Subcutaneous abdominal adipose tissue (tissue), 5 donors: ENCODE measurements at regions not wholly inside any gene's neighbourhood (a gene's known extent, or its start where the extent isn't known, plus 50 kb on each side); places are given as distances from the start of the nearest gene placed in this dataset.

ENCODE experiments used
- H3K27ac ChIP-seq: one replicate; pipeline ENCODE4 v1.7.0; 2013; ENCODE audit warnings: low read depth, mild to moderate bottlenecking, inconsistent platforms, low read length, moderate library complexity
- H3K27me3 ChIP-seq, 5 donors: one replicate each; pipeline ENCODE4 v1.7.0; 2013; ENCODE audit warnings: low read length in 5 of 5, inconsistent platforms in 1 of 5; ENCODE audit not compliant: control insufficient read depth in 5 of 5, insufficient read depth in 4 of 5
- H3K36me3 ChIP-seq, 5 donors: one replicate each; pipeline ENCODE4 v1.7.0; 2013; ENCODE audit warnings: low read length in 5 of 5; ENCODE audit not compliant: control insufficient read depth in 5 of 5, insufficient read depth in 5 of 5
- H3K4me1 ChIP-seq, 5 donors: one replicate each; pipeline ENCODE4 v1.7.0; 2013; ENCODE audit warnings: low read length in 5 of 5, mild to moderate bottlenecking in 3 of 5, moderate library complexity in 1 of 5; ENCODE audit not compliant: control insufficient read depth in 5 of 5, insufficient read depth in 5 of 5
- H3K4me3 ChIP-seq, 5 donors: one replicate each; pipeline ENCODE4 v1.7.0; 2013; ENCODE audit warnings: low read length in 5 of 5, low read depth in 1 of 5
- H3K9ac ChIP-seq, 5 donors: one replicate each; pipeline ENCODE4 v1.7.0; 2013; ENCODE audit warnings: low read length in 5 of 5, mild to moderate bottlenecking in 4 of 5, moderate library complexity in 3 of 5
- H3K9me3 ChIP-seq, 5 donors: one replicate each; pipeline ENCODE4 v1.7.0; 2013; ENCODE audit warnings: low read length in 5 of 5; ENCODE audit not compliant: control insufficient read depth in 5 of 5
- donor health status: healthy.
- donor health status: healthy.
- donor health status: healthy.
- donor health status: healthy.
- donor health status: healthy.

GRCh38 chr4:175871774-175872405, 59.8 kb upstream of the GPM6A start:
- H3K27me3 ChIP-seq: peaks cover 0 to 2% (median 0%) of the 10 kb centered on the region in 5 donors
- peaks cover 0 to 2% (median 0%) of the 10 kb centered on the region in 5 donors for H3K9me3 ChIP-seq
- no peak overlapping the region for H3K9ac ChIP-seq
- no peaks in the 10 kb centered on the region for H3K36me3 ChIP-seq
- no peak overlapping the region for H3K27ac ChIP-seq
- no peaks in the 10 kb centered on the region for H3K4me1 ChIP-seq
- no peak overlapping the region for H3K4me3 ChIP-seq

- Histone ChIP-seq H3K27me3 (peaks cover 0 to 2% (median 0%) of the 10 kb centered on the region in 5 donors), H3K4me1 (no peaks in the 10 kb centered on the region), H3K27ac (no peak overlapping the region), H3K4me3 (no peak overlapping the region), H3K9me3 (peaks cover 0 to 4% (median 0%) of the 10 kb centered on the region in 5 donors), H3K36me3 (no peaks in the 10 kb centered on the region), H3K9ac (no peak overlapping the region)
Measured at GRCh38 chr4:175873707-175874106, 61.6 kb upstream of the GPM6A start.

- no peak overlapping the region for H3K27ac ChIP-seq
- H3K27me3 ChIP-seq: peaks cover 0 to 2% (median 0%) of the 10 kb centered on the region in 5 donors
- H3K36me3 ChIP-seq: no peaks in the 10 kb centered on the region
- H3K9me3 ChIP-seq: peaks cover 0 to 5% (median 3%) of the 10 kb centered on the region in 5 donors
- no peak overlapping the region for H3K4me3 ChIP-seq
- H3K4me1 ChIP-seq: no peaks in the 10 kb centered on the region
- H3K9ac ChIP-seq: no peak overlapping the region
Measured at GRCh38 chr4:175874306-175874705, 62.2 kb upstream of the GPM6A start.

- no peak overlapping the region for H3K27ac ChIP-seq
- peaks cover 0 to 5% (median 3%) of the 10 kb centered on the region in 5 donors for H3K9me3 ChIP-seq
- no peaks in the 10 kb centered on the region for H3K36me3 ChIP-seq
- no peaks in the 10 kb centered on the region for H3K4me1 ChIP-seq
- H3K4me3 ChIP-seq: no peak overlapping the region
- no peak overlapping the region for H3K9ac ChIP-seq
- peaks cover 0 to 2% (median 0%) of the 10 kb centered on the region in 5 donors for H3K27me3 ChIP-seq
Measured at GRCh38 chr4:175875993-175876771, 64.1 kb upstream of the GPM6A start.

GRCh38 chr4:175882891-175883290, 70.8 kb upstream of the GPM6A start:
- no peaks in the 10 kb centered on the region for H3K4me1 ChIP-seq
- peaks cover 0 to 5% (median 3%) of the 10 kb centered on the region in 5 donors for H3K9me3 ChIP-seq
- H3K4me3 ChIP-seq: no peak overlapping the region
- H3K9ac ChIP-seq: no peak overlapping the region
- no peaks in the 10 kb centered on the region for H3K27me3 ChIP-seq
- H3K36me3 ChIP-seq: no peaks in the 10 kb centered on the region
- H3K27ac ChIP-seq: no peak overlapping the region

- Histone ChIP-seq H3K27me3 (no peaks in the 10 kb centered on the region), H3K36me3 (no peaks in the 10 kb centered on the region), H3K9ac (no peak overlapping the region), H3K9me3 (peaks cover 0 to 2% (median 0%) of the 10 kb centered on the region in 5 donors), H3K4me3 (no peak overlapping the region), H3K4me1 (no peaks in the 10 kb centered on the region), H3K27ac (no peak overlapping the region)
Measured at GRCh38 chr4:175884048-175884447, 72.0 kb upstream of the GPM6A start.

DNA sequence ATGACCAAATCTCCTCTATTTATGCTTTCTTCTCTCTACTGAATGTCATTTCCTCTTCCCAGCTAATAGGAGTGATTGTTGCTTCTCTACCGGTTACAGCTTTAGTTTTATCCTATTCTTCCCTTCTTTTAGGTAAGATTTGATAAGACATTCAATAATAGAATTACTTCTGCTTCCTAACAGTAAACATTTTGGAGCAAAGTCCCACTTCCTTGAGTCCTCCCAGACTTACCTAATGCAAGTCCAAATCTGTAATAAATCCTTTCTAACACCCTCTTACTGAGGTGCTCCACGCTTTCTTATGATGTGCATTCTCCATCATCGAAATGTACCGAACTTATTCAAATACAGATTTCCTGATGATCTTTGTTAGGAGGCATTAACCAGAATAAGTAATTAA, 79.2 kb upstream of the GPM6A start:
- H3K4me3 ChIP-seq: no peak overlapping the region
- H3K9ac ChIP-seq: no peak overlapping the region
- H3K27ac ChIP-seq: no peak overlapping the region
- H3K9me3 ChIP-seq: no peaks in the 10 kb centered on the region
- H3K36me3 ChIP-seq: no peaks in the 10 kb centered on the region
- H3K27me3 ChIP-seq: no peaks in the 10 kb centered on the region
- no peaks in the 10 kb centered on the region for H3K4me1 ChIP-seq

GRCh38 chr4:175891851-175892250, 79.8 kb upstream of the GPM6A start:
- Histone ChIP-seq H3K36me3 (no peaks in the 10 kb centered on the region), H3K4me3 (no peak overlapping the region), H3K9ac (no peak overlapping the region), H3K27ac (no peak overlapping the region), H3K9me3 (no peaks in the 10 kb centered on the region), H3K4me1 (no peaks in the 10 kb centered on the region), H3K27me3 (no peaks in the 10 kb centered on the region)

DNA sequence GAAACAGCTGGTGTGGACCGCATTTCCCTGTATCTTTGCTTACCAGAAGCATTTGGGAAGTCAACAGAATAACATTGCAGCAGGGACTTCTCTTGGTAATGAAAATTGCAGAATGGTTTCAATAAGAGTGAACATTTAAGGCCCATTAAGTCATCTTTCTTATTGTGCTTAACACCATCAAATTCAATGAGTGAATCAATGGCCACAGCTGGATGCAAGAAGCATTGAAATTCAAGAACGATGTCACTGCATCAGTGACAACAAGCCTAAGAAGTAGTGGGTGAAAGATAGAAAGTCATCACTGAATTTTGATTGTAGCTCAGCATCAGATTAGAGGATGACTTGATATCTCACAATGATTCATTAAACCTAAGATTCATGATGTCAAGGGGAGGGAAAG, 93.9 kb upstream of the GPM6A start:
- Histone ChIP-seq H3K27ac (no peak overlapping the region), H3K4me1 (no peaks in the 10 kb centered on the region), H3K9me3 (no peaks in the 10 kb centered on the region), H3K9ac (no peak overlapping the region), H3K4me3 (no peak overlapping the region), H3K27me3 (no peaks in the 10 kb centered on the region), H3K36me3 (no peaks in the 10 kb centered on the region)

DNA sequence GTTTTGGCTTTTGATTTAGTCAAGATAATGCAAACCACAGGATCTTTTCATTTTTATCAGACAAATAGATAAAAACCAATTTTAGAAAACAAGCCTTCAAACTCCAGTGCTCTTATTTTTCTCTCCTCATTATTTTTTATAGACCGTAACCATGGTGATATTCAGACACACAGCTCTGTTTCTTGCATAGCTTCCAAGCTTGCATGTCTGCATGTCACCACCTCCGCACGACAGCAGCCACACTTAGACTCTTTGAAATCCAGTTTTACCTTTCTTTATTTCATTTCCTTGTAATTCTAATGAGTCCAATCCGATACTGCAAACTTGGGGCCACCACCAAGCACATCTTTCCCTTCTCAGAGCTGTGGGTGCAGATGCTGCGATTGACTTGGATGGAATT, 94.3 kb upstream of the GPM6A start:
- Histone ChIP-seq H3K27ac (no peak overlapping the region), H3K9me3 (no peaks in the 10 kb centered on the region), H3K9ac (no peak overlapping the region), H3K36me3 (no peaks in the 10 kb centered on the region), H3K4me1 (no peaks in the 10 kb centered on the region), H3K4me3 (no peak overlapping the region), H3K27me3 (no peaks in the 10 kb centered on the region)
